ENCODE measurements at regions not wholly inside any gene's neighbourhood (a gene's known extent, or its start where the extent isn't known, plus 50 kb on each side); places are given as distances from the start of the nearest gene placed in this dataset.

DNA sequence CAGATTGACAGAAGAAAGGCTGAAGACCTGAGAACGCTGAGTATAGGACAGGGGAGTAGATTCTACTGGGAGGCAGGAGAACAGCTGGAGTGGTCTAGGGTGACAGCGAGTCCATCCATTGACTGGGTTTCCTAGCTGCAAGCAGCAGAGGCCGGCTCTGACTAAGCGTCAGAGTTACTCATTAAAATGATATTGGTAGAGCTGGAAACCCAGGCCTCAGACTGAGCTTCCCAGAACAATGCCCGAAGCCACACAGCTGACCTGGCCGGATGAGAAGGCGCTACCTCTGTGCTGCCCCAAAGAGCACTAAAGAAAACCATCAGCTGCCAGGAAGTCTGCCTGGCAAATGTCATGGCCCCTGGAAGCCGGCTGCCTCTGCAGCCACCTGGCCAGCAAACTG lies 78.5 kb upstream of the FZD10 start:
- WGBS, 2 donors, result 82 to 86% methylated on average over 8 of the region's 8 CpGs
- Histone ChIP-seq H3K4me1 (no peaks in the 10 kb centered on the region), H3K27ac (no peak overlapping the region), H3K36me3 (no peaks in the 10 kb centered on the region), H3K9me3 (no peaks in the 10 kb centered on the region), H3K27me3 (peaks cover 0 to 5% (median 0%) of the 10 kb centered on the region in 3 donors), H3K4me3 (no peak overlapping the region)
- TF ChIP-seq POLR2A (IDR thresholded peaks at IDR 0.05), result no peak
- TF ChIP-seq, protein P1, sequence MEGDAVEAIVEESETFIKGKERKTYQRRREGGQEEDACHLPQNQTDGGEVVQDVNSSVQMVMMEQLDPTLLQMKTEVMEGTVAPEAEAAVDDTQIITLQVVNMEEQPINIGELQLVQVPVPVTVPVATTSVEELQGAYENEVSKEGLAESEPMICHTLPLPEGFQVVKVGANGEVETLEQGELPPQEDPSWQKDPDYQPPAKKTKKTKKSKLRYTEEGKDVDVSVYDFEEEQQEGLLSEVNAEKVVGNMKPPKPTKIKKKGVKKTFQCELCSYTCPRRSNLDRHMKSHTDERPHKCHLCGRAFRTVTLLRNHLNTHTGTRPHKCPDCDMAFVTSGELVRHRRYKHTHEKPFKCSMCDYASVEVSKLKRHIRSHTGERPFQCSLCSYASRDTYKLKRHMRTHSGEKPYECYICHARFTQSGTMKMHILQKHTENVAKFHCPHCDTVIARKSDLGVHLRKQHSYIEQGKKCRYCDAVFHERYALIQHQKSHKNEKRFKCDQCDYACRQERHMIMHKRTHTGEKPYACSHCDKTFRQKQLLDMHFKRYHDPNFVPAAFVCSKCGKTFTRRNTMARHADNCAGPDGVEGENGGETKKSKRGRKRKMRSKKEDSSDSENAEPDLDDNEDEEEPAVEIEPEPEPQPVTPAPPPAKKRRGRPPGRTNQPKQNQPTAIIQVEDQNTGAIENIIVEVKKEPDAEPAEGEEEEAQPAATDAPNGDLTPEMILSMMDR (IDR thresholded peaks at IDR 0.05), result no peak
- TF ChIP-seq POLR2AphosphoS5 (IDR thresholded peaks at IDR 0.05), result no peak
- no peak for TF ChIP-seq EP300 (IDR thresholded peaks at IDR 0.05)
- intact Hi-C loops (cut with DNase I), result no loop called here
- DNase-seq, result no peak

DNA sequence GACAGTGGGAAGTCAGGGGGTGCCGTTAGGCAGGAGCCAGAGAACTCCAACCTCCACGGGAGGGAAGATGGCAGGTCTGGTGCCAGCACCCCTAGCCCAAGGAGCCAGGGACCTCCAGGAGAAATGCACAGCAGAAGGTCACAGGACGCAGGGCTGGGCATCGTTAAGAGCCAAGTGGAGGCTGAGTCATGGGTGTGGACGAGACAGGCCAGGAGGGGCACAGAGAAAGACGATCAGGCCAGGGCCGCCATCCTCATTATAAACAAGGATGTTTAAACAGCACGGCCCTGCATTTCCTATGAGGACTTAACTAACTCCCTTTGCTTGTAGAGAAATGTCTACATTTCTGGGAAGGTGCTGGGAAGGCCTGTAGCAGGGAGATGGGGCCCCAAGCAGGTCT lies 77.9 kb upstream of the FZD10 start:
- 57 to 71% methylated on average over 8 of the region's 8 CpGs for WGBS, 2 donors
- TF ChIP-seq EP300 (IDR thresholded peaks at IDR 0.05) (no peak), POLR2A (IDR thresholded peaks at IDR 0.05) (no peak), POLR2AphosphoS5 (IDR thresholded peaks at IDR 0.05) (no peak)
- TF ChIP-seq, protein P1 (IDR thresholded peaks at IDR 0.05), result no peak
- intact Hi-C loops (cut with DNase I), result no loop called here
- no peaks in the 10 kb centered on the region for H3K4me1 ChIP-seq
- no peaks in the 10 kb centered on the region for H3K9me3 ChIP-seq
- H3K27ac ChIP-seq, result no peak overlapping the region
- DNase-seq, result no peak
- H3K4me3 ChIP-seq, result no peak overlapping the region
- no peaks in the 10 kb centered on the region for H3K36me3 ChIP-seq
- peaks cover 0 to 5% (median 0%) of the 10 kb centered on the region in 3 donors for H3K27me3 ChIP-seq

DNA sequence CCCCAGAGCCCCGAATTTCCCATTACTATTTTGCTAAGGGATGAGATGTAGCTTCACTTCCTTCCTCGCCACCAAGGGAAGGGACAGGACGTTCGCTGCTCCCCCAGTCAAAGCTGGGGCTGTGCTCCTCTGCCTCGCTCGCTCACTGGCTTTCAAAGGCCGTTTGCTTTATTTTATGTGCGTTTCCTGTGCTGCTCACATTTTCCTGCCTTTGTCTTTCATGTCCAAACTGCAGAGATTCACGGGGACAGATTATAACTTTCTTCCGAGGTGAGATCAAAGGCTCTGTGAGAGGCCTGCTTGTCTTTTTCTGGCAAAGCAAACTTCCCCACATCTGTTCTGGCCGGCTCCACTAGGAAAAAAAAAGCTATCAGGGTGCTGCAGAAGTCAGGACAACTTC lies 76.0 kb upstream of the FZD10 start:
- Histone ChIP-seq H3K27me3 (peaks cover 0 to 5% (median 0%) of the 10 kb centered on the region in 3 donors), H3K27ac (no peak overlapping the region), H3K9me3 (no peaks in the 10 kb centered on the region), H3K36me3 (no peaks in the 10 kb centered on the region), H3K4me1 (no peaks in the 10 kb centered on the region), H3K4me3 (no peak overlapping the region)
- intact Hi-C loops (cut with DNase I), result no loop called here
- TF ChIP-seq POLR2AphosphoS5 (IDR thresholded peaks at IDR 0.05) (no peak), POLR2A (IDR thresholded peaks at IDR 0.05) (no peak), EP300 (IDR thresholded peaks at IDR 0.05) (no peak)
- TF ChIP-seq, protein P1 (IDR thresholded peaks at IDR 0.05), result no peak
- 16 to 27% methylated on average over 11 of the region's 11 CpGs for WGBS, 2 donors
- DNase-seq, result no peak

DNA sequence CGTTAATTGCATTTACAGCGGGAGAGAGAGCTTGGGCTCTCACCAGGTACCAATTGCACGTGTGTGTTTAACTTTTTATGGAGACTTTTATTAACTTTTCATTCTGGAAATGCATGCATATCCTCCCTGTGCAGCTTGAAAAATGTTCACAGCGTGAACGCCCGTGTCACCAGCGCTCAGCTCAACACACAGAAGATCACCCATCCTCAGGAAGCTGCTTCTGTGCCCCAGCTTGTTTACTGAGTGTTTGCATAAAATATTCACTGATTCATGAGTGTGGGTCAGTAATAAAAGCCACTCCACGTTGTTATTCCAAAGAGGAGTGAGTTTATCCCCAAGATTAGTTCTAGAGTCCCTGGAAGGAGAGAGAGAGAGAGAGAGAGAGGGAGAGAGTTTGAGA lies 75.5 kb upstream of the FZD10 start:
- H3K9me3 ChIP-seq, result no peaks in the 10 kb centered on the region
- H3K27ac ChIP-seq, result no peak overlapping the region
- H3K4me1 ChIP-seq, result no peaks in the 10 kb centered on the region
- 18 to 21% methylated on average over 8 of the region's 8 CpGs for WGBS, 2 donors
- no peaks in the 10 kb centered on the region for H3K36me3 ChIP-seq
- intact Hi-C loops (cut with DNase I), result no loop called here
- peaks cover 0 to 4% (median 0%) of the 10 kb centered on the region in 3 donors for H3K27me3 ChIP-seq
- no peak overlapping the region for H3K4me3 ChIP-seq
- TF ChIP-seq EP300 (IDR thresholded peaks at IDR 0.05), result no peak
- TF ChIP-seq, protein P1 (IDR thresholded peaks at IDR 0.05), result no peak
- no peak for TF ChIP-seq POLR2A (IDR thresholded peaks at IDR 0.05)
- TF ChIP-seq POLR2AphosphoS5 (IDR thresholded peaks at IDR 0.05), result no peak
- no peak for DNase-seq

DNA sequence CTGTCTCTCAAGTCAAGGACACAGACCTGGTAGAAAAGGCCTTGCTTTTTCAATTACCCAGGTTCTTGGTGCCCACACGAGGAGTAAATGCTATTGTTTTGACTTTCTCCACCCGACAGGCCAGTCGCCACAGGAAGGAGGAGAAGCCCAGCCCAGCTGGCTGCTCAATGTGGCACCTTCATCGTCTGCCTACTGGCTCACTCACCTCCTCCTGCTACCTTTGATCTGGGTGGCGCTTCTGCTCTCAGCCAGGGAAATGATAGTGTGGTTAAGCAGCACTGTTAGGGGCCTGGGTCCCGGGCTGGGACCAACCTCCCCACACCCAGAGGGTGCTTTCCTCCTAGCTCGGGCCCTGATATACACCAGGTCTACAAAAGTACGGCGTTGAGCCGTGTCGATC lies 75.0 kb upstream of the FZD10 start:
- H3K4me3 ChIP-seq, result no peak overlapping the region
- intact Hi-C loops (cut with DNase I), result no loop called here
- WGBS, 2 donors, result 56 to 59% methylated on average over 11 of the region's 11 CpGs
- H3K36me3 ChIP-seq, result no peaks in the 10 kb centered on the region
- H3K27ac ChIP-seq, result no peak overlapping the region
- no peak for DNase-seq
- TF ChIP-seq POLR2AphosphoS5 (IDR thresholded peaks at IDR 0.05) (no peak), POLR2A (IDR thresholded peaks at IDR 0.05) (no peak), EP300 (IDR thresholded peaks at IDR 0.05) (no peak)
- TF ChIP-seq, protein P1 (IDR thresholded peaks at IDR 0.05), result no peak
- no peaks in the 10 kb centered on the region for H3K4me1 ChIP-seq
- no peaks in the 10 kb centered on the region for H3K27me3 ChIP-seq
- no peaks in the 10 kb centered on the region for H3K9me3 ChIP-seq
